ENCODE measurements at regions not wholly inside any gene's neighbourhood (a gene's known extent, or its start where the extent isn't known, plus 50 kb on each side); places are given as distances from the start of the nearest gene placed in this dataset.

- TF ChIP-seq, protein P1, sequence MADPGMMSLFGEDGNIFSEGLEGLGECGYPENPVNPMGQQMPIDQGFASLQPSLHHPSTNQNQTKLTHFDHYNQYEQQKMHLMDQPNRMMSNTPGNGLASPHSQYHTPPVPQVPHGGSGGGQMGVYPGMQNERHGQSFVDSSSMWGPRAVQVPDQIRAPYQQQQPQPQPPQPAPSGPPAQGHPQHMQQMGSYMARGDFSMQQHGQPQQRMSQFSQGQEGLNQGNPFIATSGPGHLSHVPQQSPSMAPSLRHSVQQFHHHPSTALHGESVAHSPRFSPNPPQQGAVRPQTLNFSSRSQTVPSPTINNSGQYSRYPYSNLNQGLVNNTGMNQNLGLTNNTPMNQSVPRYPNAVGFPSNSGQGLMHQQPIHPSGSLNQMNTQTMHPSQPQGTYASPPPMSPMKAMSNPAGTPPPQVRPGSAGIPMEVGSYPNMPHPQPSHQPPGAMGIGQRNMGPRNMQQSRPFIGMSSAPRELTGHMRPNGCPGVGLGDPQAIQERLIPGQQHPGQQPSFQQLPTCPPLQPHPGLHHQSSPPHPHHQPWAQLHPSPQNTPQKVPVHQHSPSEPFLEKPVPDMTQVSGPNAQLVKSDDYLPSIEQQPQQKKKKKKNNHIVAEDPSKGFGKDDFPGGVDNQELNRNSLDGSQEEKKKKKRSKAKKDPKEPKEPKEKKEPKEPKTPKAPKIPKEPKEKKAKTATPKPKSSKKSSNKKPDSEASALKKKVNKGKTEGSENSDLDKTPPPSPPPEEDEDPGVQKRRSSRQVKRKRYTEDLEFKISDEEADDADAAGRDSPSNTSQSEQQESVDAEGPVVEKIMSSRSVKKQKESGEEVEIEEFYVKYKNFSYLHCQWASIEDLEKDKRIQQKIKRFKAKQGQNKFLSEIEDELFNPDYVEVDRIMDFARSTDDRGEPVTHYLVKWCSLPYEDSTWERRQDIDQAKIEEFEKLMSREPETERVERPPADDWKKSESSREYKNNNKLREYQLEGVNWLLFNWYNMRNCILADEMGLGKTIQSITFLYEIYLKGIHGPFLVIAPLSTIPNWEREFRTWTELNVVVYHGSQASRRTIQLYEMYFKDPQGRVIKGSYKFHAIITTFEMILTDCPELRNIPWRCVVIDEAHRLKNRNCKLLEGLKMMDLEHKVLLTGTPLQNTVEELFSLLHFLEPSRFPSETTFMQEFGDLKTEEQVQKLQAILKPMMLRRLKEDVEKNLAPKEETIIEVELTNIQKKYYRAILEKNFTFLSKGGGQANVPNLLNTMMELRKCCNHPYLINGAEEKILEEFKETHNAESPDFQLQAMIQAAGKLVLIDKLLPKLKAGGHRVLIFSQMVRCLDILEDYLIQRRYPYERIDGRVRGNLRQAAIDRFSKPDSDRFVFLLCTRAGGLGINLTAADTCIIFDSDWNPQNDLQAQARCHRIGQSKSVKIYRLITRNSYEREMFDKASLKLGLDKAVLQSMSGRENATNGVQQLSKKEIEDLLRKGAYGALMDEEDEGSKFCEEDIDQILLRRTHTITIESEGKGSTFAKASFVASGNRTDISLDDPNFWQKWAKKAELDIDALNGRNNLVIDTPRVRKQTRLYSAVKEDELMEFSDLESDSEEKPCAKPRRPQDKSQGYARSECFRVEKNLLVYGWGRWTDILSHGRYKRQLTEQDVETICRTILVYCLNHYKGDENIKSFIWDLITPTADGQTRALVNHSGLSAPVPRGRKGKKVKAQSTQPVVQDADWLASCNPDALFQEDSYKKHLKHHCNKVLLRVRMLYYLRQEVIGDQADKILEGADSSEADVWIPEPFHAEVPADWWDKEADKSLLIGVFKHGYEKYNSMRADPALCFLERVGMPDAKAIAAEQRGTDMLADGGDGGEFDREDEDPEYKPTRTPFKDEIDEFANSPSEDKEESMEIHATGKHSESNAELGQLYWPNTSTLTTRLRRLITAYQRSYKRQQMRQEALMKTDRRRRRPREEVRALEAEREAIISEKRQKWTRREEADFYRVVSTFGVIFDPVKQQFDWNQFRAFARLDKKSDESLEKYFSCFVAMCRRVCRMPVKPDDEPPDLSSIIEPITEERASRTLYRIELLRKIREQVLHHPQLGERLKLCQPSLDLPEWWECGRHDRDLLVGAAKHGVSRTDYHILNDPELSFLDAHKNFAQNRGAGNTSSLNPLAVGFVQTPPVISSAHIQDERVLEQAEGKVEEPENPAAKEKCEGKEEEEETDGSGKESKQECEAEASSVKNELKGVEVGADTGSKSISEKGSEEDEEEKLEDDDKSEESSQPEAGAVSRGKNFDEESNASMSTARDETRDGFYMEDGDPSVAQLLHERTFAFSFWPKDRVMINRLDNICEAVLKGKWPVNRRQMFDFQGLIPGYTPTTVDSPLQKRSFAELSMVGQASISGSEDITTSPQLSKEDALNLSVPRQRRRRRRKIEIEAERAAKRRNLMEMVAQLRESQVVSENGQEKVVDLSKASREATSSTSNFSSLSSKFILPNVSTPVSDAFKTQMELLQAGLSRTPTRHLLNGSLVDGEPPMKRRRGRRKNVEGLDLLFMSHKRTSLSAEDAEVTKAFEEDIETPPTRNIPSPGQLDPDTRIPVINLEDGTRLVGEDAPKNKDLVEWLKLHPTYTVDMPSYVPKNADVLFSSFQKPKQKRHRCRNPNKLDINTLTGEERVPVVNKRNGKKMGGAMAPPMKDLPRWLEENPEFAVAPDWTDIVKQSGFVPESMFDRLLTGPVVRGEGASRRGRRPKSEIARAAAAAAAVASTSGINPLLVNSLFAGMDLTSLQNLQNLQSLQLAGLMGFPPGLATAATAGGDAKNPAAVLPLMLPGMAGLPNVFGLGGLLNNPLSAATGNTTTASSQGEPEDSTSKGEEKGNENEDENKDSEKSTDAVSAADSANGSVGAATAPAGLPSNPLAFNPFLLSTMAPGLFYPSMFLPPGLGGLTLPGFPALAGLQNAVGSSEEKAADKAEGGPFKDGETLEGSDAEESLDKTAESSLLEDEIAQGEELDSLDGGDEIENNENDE (IDR thresholded peaks at IDR 0.05; ENCODE audit: insufficient replicate concordance, low read length): no peak
- no peak for TF ChIP-seq POLR2AphosphoS5 (IDR thresholded peaks at IDR 0.05; ENCODE audit: low read depth, low read length)
- TF ChIP-seq RAD21 (IDR thresholded peaks at IDR 0.05 in 1 of 2, conservative IDR thresholded peaks at IDR 0.05 in 1 of 2; ENCODE audit: low read depth in 2 of 2, low read length in 2 of 2): no peak
- no peak for TF ChIP-seq CHD1 (IDR thresholded peaks at IDR 0.05; ENCODE audit: low read depth, low read length)
- no peak for TF ChIP-seq ASH2L (IDR thresholded peaks at IDR 0.05; ENCODE audit: low read length)
- no peak for TF ChIP-seq HDAC6 (IDR thresholded peaks at IDR 0.05; ENCODE audit: low read depth, low read length)
- TF ChIP-seq, protein P2, sequence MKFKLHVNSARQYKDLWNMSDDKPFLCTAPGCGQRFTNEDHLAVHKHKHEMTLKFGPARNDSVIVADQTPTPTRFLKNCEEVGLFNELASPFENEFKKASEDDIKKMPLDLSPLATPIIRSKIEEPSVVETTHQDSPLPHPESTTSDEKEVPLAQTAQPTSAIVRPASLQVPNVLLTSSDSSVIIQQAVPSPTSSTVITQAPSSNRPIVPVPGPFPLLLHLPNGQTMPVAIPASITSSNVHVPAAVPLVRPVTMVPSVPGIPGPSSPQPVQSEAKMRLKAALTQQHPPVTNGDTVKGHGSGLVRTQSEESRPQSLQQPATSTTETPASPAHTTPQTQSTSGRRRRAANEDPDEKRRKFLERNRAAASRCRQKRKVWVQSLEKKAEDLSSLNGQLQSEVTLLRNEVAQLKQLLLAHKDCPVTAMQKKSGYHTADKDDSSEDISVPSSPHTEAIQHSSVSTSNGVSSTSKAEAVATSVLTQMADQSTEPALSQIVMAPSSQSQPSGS (IDR thresholded peaks at IDR 0.05; ENCODE audit: low read length): no peak
- TF ChIP-seq, protein P3, sequence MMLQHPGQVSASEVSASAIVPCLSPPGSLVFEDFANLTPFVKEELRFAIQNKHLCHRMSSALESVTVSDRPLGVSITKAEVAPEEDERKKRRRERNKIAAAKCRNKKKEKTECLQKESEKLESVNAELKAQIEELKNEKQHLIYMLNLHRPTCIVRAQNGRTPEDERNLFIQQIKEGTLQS (IDR thresholded peaks at IDR 0.05; ENCODE audit: insufficient read depth, low read depth, low read length): no peak
- no peak for TF ChIP-seq SP2 (IDR thresholded peaks at IDR 0.05; ENCODE audit: low read length)
- no peak for TF ChIP-seq CEBPB (IDR thresholded peaks at IDR 0.05; ENCODE audit: low read depth, low read length)
These were observed 99.2 kb upstream of the LYZL2 start (continued) for GRCh38 chr10:30728766-30729165.

Data from H1 (cell line).